Mammary epithelial cell (primary cell): ENCODE measurements at regions not wholly inside any gene's neighbourhood (a gene's known extent, or its start where the extent isn't known, plus 50 kb on each side); places are given as distances from the start of the nearest gene placed in this dataset.

Source experiments
- EZH2 ChIP-seq: IDR thresholded peaks from 2 replicates; pipeline ENCODE4 v1.6.1; 2012; ENCODE audit warnings: low read length, inconsistent platforms, borderline replicate concordance
- TF ChIP-seq, protein P1 (sequence below), 2 donors: IDR thresholded peaks in 1 of 2; conservative IDR thresholded peaks in 1 of 2; 2 replicates each; pipeline ENCODE4 v1.5.1; 2011 to 2012; ENCODE audit warnings: inconsistent platforms in 2 of 2, low read length in 2 of 2, mild to moderate bottlenecking in 2 of 2, control low read depth in 1 of 2, low read depth in 1 of 2; ENCODE audit not compliant: insufficient read depth in 1 of 2; ENCODE audit errors: extremely low read depth in 1 of 2

- TF ChIP-seq, protein P1, sequence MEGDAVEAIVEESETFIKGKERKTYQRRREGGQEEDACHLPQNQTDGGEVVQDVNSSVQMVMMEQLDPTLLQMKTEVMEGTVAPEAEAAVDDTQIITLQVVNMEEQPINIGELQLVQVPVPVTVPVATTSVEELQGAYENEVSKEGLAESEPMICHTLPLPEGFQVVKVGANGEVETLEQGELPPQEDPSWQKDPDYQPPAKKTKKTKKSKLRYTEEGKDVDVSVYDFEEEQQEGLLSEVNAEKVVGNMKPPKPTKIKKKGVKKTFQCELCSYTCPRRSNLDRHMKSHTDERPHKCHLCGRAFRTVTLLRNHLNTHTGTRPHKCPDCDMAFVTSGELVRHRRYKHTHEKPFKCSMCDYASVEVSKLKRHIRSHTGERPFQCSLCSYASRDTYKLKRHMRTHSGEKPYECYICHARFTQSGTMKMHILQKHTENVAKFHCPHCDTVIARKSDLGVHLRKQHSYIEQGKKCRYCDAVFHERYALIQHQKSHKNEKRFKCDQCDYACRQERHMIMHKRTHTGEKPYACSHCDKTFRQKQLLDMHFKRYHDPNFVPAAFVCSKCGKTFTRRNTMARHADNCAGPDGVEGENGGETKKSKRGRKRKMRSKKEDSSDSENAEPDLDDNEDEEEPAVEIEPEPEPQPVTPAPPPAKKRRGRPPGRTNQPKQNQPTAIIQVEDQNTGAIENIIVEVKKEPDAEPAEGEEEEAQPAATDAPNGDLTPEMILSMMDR (conservative IDR thresholded peaks at IDR 0.05 in 1 of 2, IDR thresholded peaks at IDR 0.05 in 1 of 2; ENCODE audit: extremely low read depth in 1 of 2, insufficient read depth in 1 of 2, low read depth in 1 of 2, low read length in 2 of 2), result peak; percentile 59 to 69
- no peak for TF ChIP-seq EZH2
Observed at GRCh38 chr2:163155279-163155883, 316.8 kb upstream of the KCNH7 start.
